Urinary bladder (tissue), 3 donors: ENCODE measurements at regions not wholly inside any gene's neighbourhood (a gene's known extent, or its start where the extent isn't known, plus 50 kb on each side); places are given as distances from the start of the nearest gene placed in this dataset.
"Not testable (repeated sequence)": the region's sequence is repeated elsewhere in the genome, so short reads cannot be mapped to it uniquely, and the experiment has no call there.

Source experiments
- DNase-seq: peaks from one replicate; pipeline ENCODE4 v3.0.0-alpha.2; 2015; ENCODE audit errors: extremely low spot score
- H3K27ac ChIP-seq: one replicate; pipeline ENCODE4 v1.5.1; 2013; ENCODE audit warnings: low read depth, mild to moderate bottlenecking, moderate library complexity
- H3K36me3 ChIP-seq: one replicate; pipeline ENCODE4 v1.6.1; 2013; ENCODE audit warnings: mild to moderate bottlenecking, moderate library complexity; ENCODE audit not compliant: insufficient read depth
- H3K4me1 ChIP-seq: one replicate; pipeline ENCODE4 v1.6.1; 2013; ENCODE audit warnings: mild to moderate bottlenecking, moderate library complexity; ENCODE audit not compliant: insufficient read depth
- H3K4me3 ChIP-seq: one replicate; pipeline ENCODE4 v1.5.1; 2013; ENCODE audit warnings: low read depth, low read length
- WGBS: extraction: QIAGEN DNeasy Blood & Tissue Kit; methylation state at CpG from one replicate; pipeline ENCODE4 v1.1.7; 2013; 5-methylcytosine and 5-hydroxymethylcytosine counted together
- donor health status: healthy with polysubstance abuse.
- donor health status: healthy.

GRCh38 chr12:126936181-126936851 is 1330.7 kb upstream of the TMEM132C start:
- no peak for DNase-seq
- Histone ChIP-seq H3K27ac (no peak overlapping the region), H3K4me1 (no peaks in the 10 kb centered on the region), H3K36me3 (no peaks in the 10 kb centered on the region), H3K4me3 (no peak overlapping the region)
- 64% methylated on average over 11 of the region's 11 CpGs for WGBS

DNA sequence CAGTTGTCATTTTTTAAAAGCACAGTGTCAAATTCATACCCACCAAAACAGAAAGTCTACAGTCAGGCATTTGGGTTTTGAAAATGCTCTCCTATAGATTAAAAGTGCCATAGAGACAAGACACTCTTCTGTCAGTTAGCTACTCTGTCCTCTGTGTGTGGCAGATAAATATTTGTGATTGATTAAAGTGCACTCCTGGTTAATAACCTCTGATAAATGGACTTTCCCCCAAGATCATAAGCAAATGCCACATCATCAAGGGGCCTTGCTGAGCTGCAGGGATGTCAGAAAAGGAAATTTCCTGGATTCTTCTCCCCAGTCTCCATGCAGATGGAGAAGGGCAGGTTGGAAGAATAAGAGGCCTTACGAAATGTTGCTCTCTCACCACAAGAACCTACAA is 1329.5 kb upstream of the TMEM132C start:
- no peaks in the 10 kb centered on the region for H3K4me1 ChIP-seq
- no peak for DNase-seq
- no peak overlapping the region for H3K27ac ChIP-seq
- no peak overlapping the region for H3K4me3 ChIP-seq
- H3K36me3 ChIP-seq: no peaks in the 10 kb centered on the region
- 66% methylated on average over 1 of the region's 1 CpG for WGBS

- 81% methylated on average over 6 of the region's 6 CpGs for WGBS
These were observed 1322.3 kb upstream of the TMEM132C start for GRCh38 chr12:126944684-126945083.

GRCh38 chr12:126946958-126947357 is 1320.0 kb upstream of the TMEM132C start:
- H3K4me3 ChIP-seq, H3K4me1 ChIP-seq, DNase-seq, H3K36me3 ChIP-seq, H3K27ac ChIP-seq: not testable (repeated sequence)
- WGBS: 86% methylated on average over 5 of the region's 7 CpGs

More at GRCh38 chr12:126944684-126945083, 1322.3 kb upstream of the TMEM132C start:
- DNase-seq: no peak
- H3K4me3 ChIP-seq: no peak overlapping the region
- H3K27ac ChIP-seq: no peak overlapping the region
- H3K4me1 ChIP-seq: no peaks in the 10 kb centered on the region
- no peaks in the 10 kb centered on the region for H3K36me3 ChIP-seq

GRCh38 chr12:126949558-126949957 is 1317.4 kb upstream of the TMEM132C start:
- no peak overlapping the region for H3K27ac ChIP-seq
- no peaks in the 10 kb centered on the region for H3K4me1 ChIP-seq
- 84% methylated on average over 1 of the region's 1 CpG for WGBS
- DNase-seq: no peak
- no peaks in the 10 kb centered on the region for H3K36me3 ChIP-seq
- no peak overlapping the region for H3K4me3 ChIP-seq

DNA sequence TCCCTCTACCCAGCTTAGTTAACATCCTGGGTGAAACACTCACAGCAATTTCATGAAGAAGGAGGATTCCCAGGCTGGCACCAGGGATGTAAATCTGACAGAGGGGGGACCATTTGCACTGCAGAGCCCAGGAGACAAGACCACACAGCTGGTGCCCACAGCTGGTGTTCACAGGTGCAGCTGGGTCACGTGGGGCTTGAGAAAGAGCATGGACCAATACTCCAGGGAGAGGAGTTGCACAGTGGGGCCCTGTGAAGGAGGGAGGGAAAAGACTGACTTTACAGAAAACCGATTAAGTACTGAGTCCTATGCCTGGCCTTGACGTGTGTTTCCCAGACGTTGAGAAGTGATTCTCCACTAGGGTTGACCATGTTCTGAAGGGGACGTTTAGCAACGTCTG is 1316.7 kb upstream of the TMEM132C start:
- Histone ChIP-seq H3K4me3 (no peak overlapping the region), H3K36me3 (no peaks in the 10 kb centered on the region), H3K4me1 (no peaks in the 10 kb centered on the region), H3K27ac (no peak overlapping the region)
- no peak for DNase-seq
- 76% methylated on average over 6 of the region's 6 CpGs for WGBS

- WGBS: 27% methylated on average over 8 of the region's 8 CpGs
- DNase-seq: no peak
- no peaks in the 10 kb centered on the region for H3K36me3 ChIP-seq
- H3K4me1 ChIP-seq: no peaks in the 10 kb centered on the region
- H3K27ac ChIP-seq: no peak overlapping the region
- H3K4me3 ChIP-seq: no peak overlapping the region
These were observed 1314.6 kb upstream of the TMEM132C start for GRCh38 chr12:126952096-126953007.

DNA sequence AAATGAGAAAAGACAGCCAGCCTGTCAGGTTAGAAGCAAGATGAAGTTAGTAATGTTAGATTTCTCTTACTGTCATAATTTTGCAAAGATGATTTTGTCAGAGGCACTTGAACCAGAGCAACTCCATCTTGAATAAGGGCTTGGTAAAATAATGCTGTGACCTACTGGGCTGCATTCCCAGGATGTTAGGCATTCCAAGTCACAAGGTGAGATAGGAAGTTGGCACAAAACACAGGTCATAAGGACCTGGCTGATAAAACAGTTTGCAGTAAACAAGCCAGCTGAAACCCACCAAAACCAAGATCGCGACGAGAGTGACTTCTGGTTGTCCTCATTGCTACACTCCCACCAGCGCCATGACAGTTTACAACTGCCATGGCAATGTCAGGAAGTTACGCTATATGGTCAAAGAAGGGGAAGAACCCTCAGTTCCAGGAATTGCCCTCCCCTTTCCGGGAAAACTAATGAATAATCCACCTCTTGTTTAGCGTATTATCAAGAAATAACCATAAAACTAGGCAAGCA is 1313.5 kb upstream of the TMEM132C start:
- no peak overlapping the region for H3K27ac ChIP-seq
- no peaks in the 10 kb centered on the region for H3K4me1 ChIP-seq
- no peak for DNase-seq
- no peaks in the 10 kb centered on the region for H3K36me3 ChIP-seq
- 79% methylated on average over 7 of the region's 7 CpGs for WGBS
- H3K4me3 ChIP-seq: no peak overlapping the region

GRCh38 chr12:126960221-126960620 is 1306.7 kb upstream of the TMEM132C start:
- no peak overlapping the region for H3K4me3 ChIP-seq
- H3K4me1 ChIP-seq: no peaks in the 10 kb centered on the region
- 57% methylated on average over 3 of the region's 3 CpGs for WGBS
- no peak for DNase-seq
- H3K36me3 ChIP-seq: no peaks in the 10 kb centered on the region
- no peak overlapping the region for H3K27ac ChIP-seq

- Histone ChIP-seq H3K4me1 (no peaks in the 10 kb centered on the region), H3K36me3 (no peaks in the 10 kb centered on the region), H3K4me3 (no peak overlapping the region), H3K27ac (no peak overlapping the region)
- DNase-seq: no peak
- WGBS: 53% methylated on average over 5 of the region's 5 CpGs
These were observed 1306.3 kb upstream of the TMEM132C start for GRCh38 chr12:126960709-126961108.

DNA sequence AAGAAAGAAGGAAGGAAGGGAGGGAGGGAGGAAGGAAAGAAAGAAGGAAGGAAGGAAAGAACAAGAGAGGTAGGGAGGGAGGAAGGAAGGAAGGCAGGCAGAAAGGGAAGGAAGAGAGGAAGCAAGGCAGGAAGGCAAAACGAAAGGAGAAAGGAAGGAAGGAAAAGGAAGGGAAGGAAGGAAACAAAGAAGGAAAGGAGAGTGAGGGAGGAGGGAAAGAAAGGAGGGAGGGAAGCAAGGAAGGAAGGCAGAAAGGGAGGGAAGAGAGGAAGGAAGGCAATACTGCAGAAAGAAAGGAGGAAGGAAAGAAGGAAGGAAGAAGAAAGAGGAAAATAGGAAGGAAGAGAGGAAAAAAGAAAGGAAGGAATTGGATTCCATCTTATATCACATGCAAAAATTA is 1303.1 kb upstream of the TMEM132C start:
- H3K4me1 ChIP-seq: no peaks in the 10 kb centered on the region
- 63% methylated on average over 1 of the region's 1 CpG for WGBS
- DNase-seq: no peak

DNA sequence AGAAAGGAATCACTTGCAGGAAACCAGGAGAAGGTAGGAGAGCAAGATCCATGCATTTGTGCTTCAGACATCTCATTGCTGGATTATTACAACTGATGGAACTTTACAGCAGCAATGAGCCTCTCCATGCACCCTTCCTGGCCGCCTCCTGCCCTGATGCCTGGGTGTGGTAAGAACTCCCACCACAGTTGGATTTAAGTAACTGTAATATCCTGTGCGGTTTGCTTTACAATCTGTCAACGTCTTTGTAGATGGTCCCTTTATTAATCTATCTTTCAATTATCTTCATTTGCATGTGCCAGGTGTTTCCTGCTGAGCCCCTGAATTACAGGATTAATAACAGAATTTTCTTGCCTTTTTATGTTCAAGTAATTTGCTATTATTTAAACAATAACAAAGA is 1300.5 kb upstream of the TMEM132C start:
- Histone ChIP-seq H3K36me3 (no peaks in the 10 kb centered on the region), H3K4me3 (no peak overlapping the region), H3K27ac (no peak overlapping the region), H3K4me1 (no peaks in the 10 kb centered on the region)
- DNase-seq: no peak
- WGBS: 66% methylated on average over 3 of the region's 3 CpGs

More for the DNA sequence above, 1303.1 kb upstream of the TMEM132C start:
- H3K4me3 ChIP-seq: no peak overlapping the region
- H3K36me3 ChIP-seq: no peaks in the 10 kb centered on the region
- H3K27ac ChIP-seq: no peak overlapping the region

DNA sequence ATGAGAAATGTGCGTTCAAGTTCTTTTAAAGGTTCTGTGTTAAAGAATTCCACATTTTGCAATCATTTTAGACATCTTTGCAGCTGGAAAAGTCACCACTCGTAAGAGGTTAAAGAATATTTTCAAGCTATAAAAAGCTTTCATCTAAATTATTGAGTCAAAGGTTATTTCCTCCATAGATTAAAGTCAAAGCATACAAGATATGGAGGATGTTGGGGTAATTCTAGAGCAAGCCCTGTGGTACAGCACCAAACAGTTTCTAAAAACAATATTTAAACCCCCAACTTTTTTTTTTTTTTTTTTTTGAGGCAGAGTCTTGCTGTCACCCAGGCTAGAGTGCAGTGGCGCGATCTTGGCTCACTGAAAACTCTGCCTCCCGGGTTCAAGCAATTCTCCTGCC is 1299.8 kb upstream of the TMEM132C start:
- no peaks in the 10 kb centered on the region for H3K4me1 ChIP-seq
- H3K4me3 ChIP-seq: no peak overlapping the region
- H3K36me3 ChIP-seq: no peaks in the 10 kb centered on the region
- no peak for DNase-seq
- no peak overlapping the region for H3K27ac ChIP-seq
- WGBS: 62% methylated on average over 5 of the region's 5 CpGs

DNA sequence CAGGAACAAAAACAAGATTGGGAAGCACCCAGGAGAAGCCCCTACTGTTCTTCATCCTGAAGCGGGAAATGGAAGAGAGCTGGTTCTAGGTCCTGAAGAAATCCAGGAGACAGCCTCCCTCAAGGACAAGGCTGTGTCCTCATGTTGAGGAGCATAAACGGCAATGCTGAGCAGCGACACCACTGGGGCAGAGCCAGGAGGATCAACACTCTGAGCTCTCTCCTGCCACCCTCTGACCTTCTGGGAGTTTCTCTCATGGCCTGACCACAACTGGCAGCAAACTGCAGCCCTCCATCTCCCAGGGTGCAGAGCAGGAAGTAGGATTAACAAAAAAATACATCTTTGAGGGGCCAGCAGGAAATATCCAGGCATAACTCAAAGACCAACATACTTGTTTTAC is 1292.2 kb upstream of the TMEM132C start:
- WGBS: 69% methylated on average over 3 of the region's 3 CpGs
- H3K36me3 ChIP-seq: no peaks in the 10 kb centered on the region
- no peak overlapping the region for H3K4me3 ChIP-seq
- DNase-seq: no peak
- H3K4me1 ChIP-seq: no peaks in the 10 kb centered on the region
- no peak overlapping the region for H3K27ac ChIP-seq
